H1 (cell line): ENCODE measurements at regions not wholly inside any gene's neighbourhood (a gene's known extent, or its start where the extent isn't known, plus 50 kb on each side); places are given as distances from the start of the nearest gene placed in this dataset.

ENCODE experiments used
- ATF3 ChIP-seq: IDR thresholded peaks from 2 replicates; pipeline ENCODE4 v1.6.1; 2011; ENCODE audit warnings: low read depth, mild to moderate bottlenecking, low read length; ENCODE audit not compliant: insufficient read depth
- CBX5 ChIP-seq: fragments of 300-800, 300-1000 bp; sonication (generic); IDR thresholded peaks from 2 replicates; pipeline ENCODE4 v1.7.1; 2016; ENCODE audit warnings: antibody characterized with exemption, low read length, low read depth
- CTCF ChIP-seq, 3 experiments: IDR thresholded peaks; 1 replicate in 2 of 3; 2 replicates in 1 of 3; pipeline versions ENCODE4 v1.5.1 to v1.6.1; 2011; ENCODE audit warnings: low read length in 3 of 3, mild to moderate bottlenecking in 3 of 3, inconsistent platforms in 2 of 3, low read depth in 1 of 3, moderate library complexity in 1 of 3; ENCODE audit not compliant: insufficient read depth in 1 of 3; ENCODE audit errors: control extremely low read depth in 1 of 3
- JUN ChIP-seq: IDR thresholded peaks from 2 replicates; pipeline ENCODE4 v1.6.1; 2011; ENCODE audit warnings: low read depth, mild to moderate bottlenecking, improper control_type of control experiment, low read length
- POLR2A ChIP-seq, 2 experiments: IDR thresholded peaks; 1 replicate in 1 of 2; 2 replicates in 1 of 2; pipeline ENCODE4 v1.6.1; 2011; ENCODE audit warnings: low read depth in 2 of 2, low read length in 2 of 2, mild to moderate bottlenecking in 2 of 2; ENCODE audit errors: control extremely low read depth in 1 of 2
- POLR2AphosphoS5 ChIP-seq: IDR thresholded peaks from 2 replicates; pipeline ENCODE4 v1.6.1; 2011; ENCODE audit warnings: low read depth, low read length
- TEAD4 ChIP-seq: IDR thresholded peaks from 2 replicates; pipeline ENCODE4 v1.6.1; 2012; ENCODE audit warnings: low read depth, low read length, inconsistent platforms, mixed read lengths
- ZNF274 ChIP-seq: IDR thresholded peaks from 2 replicates; pipeline ENCODE4 v1.7.0; 2012; ENCODE audit warnings: low read length, borderline replicate concordance; ENCODE audit errors: extremely low read depth

GRCh38 chr2:9754532-9754887 is 88.8 kb upstream of the TAF1B start:
- no peak for TF ChIP-seq TEAD4
- TF ChIP-seq CTCF (IDR thresholded peaks at IDR 0.05; ENCODE audit: control extremely low read depth in 1 of 3, insufficient read depth in 1 of 3, low read depth in 1 of 3, low read length in 3 of 3), result no peak
- no peak for TF ChIP-seq POLR2A (IDR thresholded peaks at IDR 0.05; ENCODE audit: control extremely low read depth in 1 of 2, low read depth in 2 of 2, low read length in 2 of 2)
- no peak for TF ChIP-seq ATF3
- no peak for TF ChIP-seq POLR2AphosphoS5
- no peak for TF ChIP-seq ZNF274
- TF ChIP-seq CBX5, result no peak
- no peak for TF ChIP-seq JUN
